Kidney (tissue), 13 donors: ENCODE measurements at regions not wholly inside any gene's neighbourhood (a gene's known extent, or its start where the extent isn't known, plus 50 kb on each side); places are given as distances from the start of the nearest gene placed in this dataset.

Experiments
- DNase-seq, 5 donors: peaks; one replicate each; pipeline ENCODE4 v3.0.0-alpha.2; 2013 to 2020
- FAIRE-seq: peaks from 2 replicates; lab custom pipeline; 2012; peaks lifted over from hg19 to GRCh38; lab: Jason Lieb, UNC
- H3K27ac ChIP-seq, 2 donors: one replicate each; pipeline ENCODE4 v1.7.0; 2013; ENCODE audit warnings: low read depth in 2 of 2, low read length in 2 of 2, inconsistent platforms in 1 of 2
- H3K27me3 ChIP-seq: one replicate; pipeline ENCODE4 v1.7.1; 2013; ENCODE audit warnings: low read length, inconsistent platforms; ENCODE audit not compliant: control insufficient read depth, insufficient read depth
- H3K36me3 ChIP-seq, 3 donors: one replicate each; pipeline versions ENCODE4 v1.7.0 to v1.7.1; 2013; ENCODE audit warnings: low read length in 3 of 3, control low read depth in 1 of 3, inconsistent platforms in 1 of 3; ENCODE audit not compliant: insufficient read depth in 3 of 3, control insufficient read depth in 2 of 3
- H3K4me1 ChIP-seq, 3 donors: one replicate each; pipeline versions ENCODE4 v1.7.0 to v1.7.1; 2013; ENCODE audit warnings: low read length in 3 of 3, inconsistent platforms in 1 of 3, low read depth in 1 of 3; ENCODE audit not compliant: control insufficient read depth in 2 of 3, insufficient read depth in 2 of 3
- H3K4me3 ChIP-seq, 3 donors: one replicate each; pipeline versions ENCODE4 v1.7.0 to v1.8.1; 2013; ENCODE audit warnings: low read length in 3 of 3, control low read depth in 1 of 3, inconsistent platforms in 1 of 3
- H3K9ac ChIP-seq, 3 donors: one replicate each; pipeline versions ENCODE4 v1.7.0 to v1.7.1; 2013; ENCODE audit warnings: low read length in 3 of 3, control low read depth in 1 of 3, inconsistent platforms in 1 of 3
- H3K9me3 ChIP-seq, 3 donors: one replicate each; pipeline versions ENCODE4 v1.7.0 to v1.7.1; 2013; ENCODE audit warnings: low read length in 3 of 3, control low read depth in 1 of 3, inconsistent platforms in 1 of 3; ENCODE audit not compliant: control insufficient read depth in 2 of 3, insufficient read depth in 1 of 3
- CTCF ChIP-seq: IDR thresholded peaks from 3 replicates; pipeline ENCODE4 v1.5.1; 2012; ENCODE audit warnings: mild to moderate bottlenecking, moderate library complexity, borderline replicate concordance; ENCODE audit not compliant: insufficient read depth; ENCODE audit errors: extremely low read depth
- intact Hi-C: fragments of 100-400 bp; cut with DNase I; formaldehyde crosslinking; loops from one replicate; pipeline ENCODE4 v1.11.1; 2022
- donor health status: control.
- donor health status: control.
- donor health status: control.
- donor health status: control.
- donor health status: control.
- donor health status: DM: yes; HTN: yes; CAD: no.
- donor health status: Normal renal cell carcinoma (clear cell type).

- DNase-seq (no peak), FAIRE-seq (no peak)
- TF ChIP-seq CTCF: no peak
- Histone ChIP-seq H3K36me3 (no peaks in the 10 kb centered on the region), H3K4me1 (peaks cover 0 to 1% (median 0%) of the 10 kb centered on the region in 3 donors), H3K27ac (no peak overlapping the region), H3K9ac (no peak overlapping the region), H3K9me3 (no peaks in the 10 kb centered on the region), H3K27me3 (no peaks in the 10 kb centered on the region), H3K4me3 (no peak overlapping the region)
- intact Hi-C loops: no loop called here
These were observed 436.7 kb upstream of the FBXO33 start for GRCh38 chr14:39868949-39869348.

- Histone ChIP-seq H3K4me1 (no peaks in the 10 kb centered on the region), H3K36me3 (no peaks in the 10 kb centered on the region), H3K9ac (no peak overlapping the region), H3K4me3 (no peak overlapping the region), H3K27me3 (no peaks in the 10 kb centered on the region), H3K9me3 (no peaks in the 10 kb centered on the region), H3K27ac (no peak overlapping the region)
- DNase-seq: no peak
- FAIRE-seq: no peak
- TF ChIP-seq CTCF: no peak
- intact Hi-C loops: no loop called here
These were observed 436.0 kb upstream of the FBXO33 start for GRCh38 chr14:39868251-39868650.

GRCh38 chr14:39863441-39863840 is 431.2 kb upstream of the FBXO33 start:
- no peak for DNase-seq
- Histone ChIP-seq H3K27ac (no peak overlapping the region), H3K9me3 (no peaks in the 10 kb centered on the region), H3K36me3 (no peaks in the 10 kb centered on the region), H3K9ac (no peak overlapping the region), H3K4me1 (no peaks in the 10 kb centered on the region), H3K27me3 (no peaks in the 10 kb centered on the region), H3K4me3 (no peak overlapping the region)
- intact Hi-C loops: no loop called here
- FAIRE-seq: no peak
- no peak for TF ChIP-seq CTCF

GRCh38 chr14:39861696-39862095 is 429.5 kb upstream of the FBXO33 start:
- Histone ChIP-seq H3K9me3 (no peaks in the 10 kb centered on the region), H3K9ac (no peak overlapping the region), H3K4me1 (no peaks in the 10 kb centered on the region), H3K27ac (no peak overlapping the region), H3K4me3 (no peak overlapping the region), H3K27me3 (no peaks in the 10 kb centered on the region), H3K36me3 (no peaks in the 10 kb centered on the region)
- no peak for DNase-seq
- FAIRE-seq: no peak
- intact Hi-C loops: no loop called here
- no peak for TF ChIP-seq CTCF
